HepG2 (cell line): ENCODE measurements at regions not wholly inside any gene's neighbourhood (a gene's known extent, or its start where the extent isn't known, plus 50 kb on each side); places are given as distances from the start of the nearest gene placed in this dataset.

Source experiments
- ATAC-seq: fragments of 200-7000 bp; cut with Tn5 transposase; 3 replicates; pipeline ENCODE4 v1.9.1; 2020; ENCODE audit warnings: mild to moderate bottlenecking, moderate library complexity
- BruUV-seq: library from RNA; stranded (reverse); fragments of 400-500 nt; replicated peaks from 2 replicates; lab custom pipeline; 2021; lab: Mats Ljungman, UMichigan
- CTCF ChIA-PET: fragments of 300-600 bp; formaldehyde crosslinking; extraction: SDS; loops from one replicate; lab custom pipeline; 2021; ENCODE audit warnings: low total read pairs, inconsistent platforms, low intra/inter-chr PET ratio; lab: Yijun Ruan, JAX
- POLR2A ChIA-PET: fragments of 350-600 bp; sonication (Branson Sonifier 250); formaldehyde crosslinking; loops from one replicate; lab custom pipeline; 2020; ENCODE audit warnings: antibody characterized with exemption, inconsistent platforms; lab: Yijun Ruan, JAX
- DNase-seq: peaks from one replicate; pipeline ENCODE4 v3.0.0-alpha.2; 2015; ENCODE audit warnings: low spot score
- FAIRE-seq: peaks from 3 replicates; lab custom pipeline; 2011; peaks lifted over from hg19 to GRCh38; lab: Jason Lieb, UNC
- H2AFZ ChIP-seq: one replicate; pipeline ENCODE4 v1.6.1; 2011; ENCODE audit warnings: low read length, inconsistent platforms
- H3K27ac ChIP-seq: fragments of 300-600 bp; 3 replicates; pipeline ENCODE4 v1.8.0; 2011; ENCODE audit warnings: mixed run types, mild to moderate bottlenecking, mixed read lengths, low read length, inconsistent platforms; ENCODE audit not compliant: insufficient read depth; ENCODE audit errors: extremely low read length
- H3K27me3 ChIP-seq, 2 experiments: fragments of 200-600 bp in 1 of 2; 2 replicates in 1 of 2; 3 replicates in 1 of 2; pipeline versions ENCODE4 v1.6.0 to v1.8.0; 2011; ENCODE audit warnings: low read length in 2 of 2, mild to moderate bottlenecking in 2 of 2, moderate library complexity in 2 of 2, inconsistent platforms in 1 of 2; ENCODE audit not compliant: insufficient read depth in 2 of 2, control insufficient read depth in 1 of 2
- H3K36me3 ChIP-seq, 2 experiments: fragments of 200-600 bp in 1 of 2; replicated peaks in 1 of 2; 2 replicates in 1 of 2; 3 replicates in 1 of 2; pipeline versions ENCODE4 v1.5.1 to v1.8.0; 2011; ENCODE audit warnings: low read length in 2 of 2, inconsistent platforms in 1 of 2; ENCODE audit not compliant: insufficient read depth in 2 of 2, control insufficient read depth in 1 of 2
- H3K4me1 ChIP-seq: 2 replicates; pipeline ENCODE4 v1.5.1; 2012; ENCODE audit warnings: low read length, inconsistent platforms; ENCODE audit not compliant: insufficient read depth
- H3K4me2 ChIP-seq: 2 replicates; pipeline ENCODE4 v1.6.0; 2011; ENCODE audit warnings: low read depth, low read length, inconsistent platforms
- H3K4me3 ChIP-seq, 3 experiments: fragments of 200-600 bp in 1 of 3; sonication (generic), shearing (Covaris generic) in 1 of 3; replicated peaks in 1 of 3; 2 replicates each; pipeline ENCODE4 v1.5.1; 2011 to 2016; ENCODE audit warnings: low read length in 3 of 3, inconsistent platforms in 2 of 3, low read depth in 2 of 3, mild to moderate bottlenecking in 2 of 3, control low read depth in 1 of 3, mixed read lengths in 1 of 3; ENCODE audit not compliant: insufficient read depth in 1 of 3
- H3K79me2 ChIP-seq: one replicate; pipeline ENCODE4 v1.6.1; 2011; ENCODE audit warnings: low read length, inconsistent platforms; ENCODE audit not compliant: insufficient read depth
- H3K9ac ChIP-seq: 2 replicates; pipeline ENCODE4 v1.6.0; 2011; ENCODE audit warnings: mild to moderate bottlenecking, low read depth, low read length, inconsistent platforms; ENCODE audit not compliant: insufficient read depth
- H3K9me3 ChIP-seq: 2 replicates; pipeline ENCODE4 v1.5.1; 2012; ENCODE audit warnings: mild to moderate bottlenecking, low read length
- H4K20me1 ChIP-seq: 2 replicates; pipeline ENCODE4 v1.6.0; 2011; ENCODE audit warnings: inconsistent platforms, mild to moderate bottlenecking, low read length, moderate library complexity; ENCODE audit not compliant: insufficient read depth
- ETV5 ChIP-seq: IDR thresholded peaks from 2 replicates; pipeline ENCODE4 v1.6.1; 2018; ENCODE audit warnings: missing biosample characterization, missing genetic modification reagents, inconsistent platforms, borderline replicate concordance
- HNF4A ChIP-seq: sonication (generic); formaldehyde crosslinking; IDR thresholded peaks from 2 replicates; pipeline ENCODE4 v1.4.0; 2020; ENCODE audit warnings: missing genetic modification reagents
- KLF6 ChIP-seq: IDR thresholded peaks from 2 replicates; pipeline ENCODE4 v1.8.0; 2016; ENCODE audit warnings: missing biosample characterization, missing genetic modification reagents
- PRDM15 ChIP-seq: sonication (generic); formaldehyde crosslinking; IDR thresholded peaks from 2 replicates; pipeline ENCODE4 v1.4.0; 2020; ENCODE audit warnings: missing genetic modification reagents
- RARA ChIP-seq: IDR thresholded peaks from 2 replicates; pipeline ENCODE4 v1.6.1; 2016; ENCODE audit warnings: missing genetic modification reagents, missing compliant biosample characterization
- RFX1 ChIP-seq: fragments of 450-650 bp; IDR thresholded peaks from 2 replicates; pipeline ENCODE4 v1.6.1; 2017
- SRF ChIP-seq: IDR thresholded peaks from 2 replicates; pipeline ENCODE4 v1.6.1; 2011; ENCODE audit warnings: mild to moderate bottlenecking, low read depth, low read length, moderate library complexity
- TARDBP ChIP-seq: sonication (generic); formaldehyde crosslinking; IDR thresholded peaks from 2 replicates; pipeline ENCODE4 v1.8.0; 2022; ENCODE audit warnings: mild to moderate bottlenecking, missing genetic modification reagents
- ZC3H13 ChIP-seq: sonication (generic); formaldehyde crosslinking; IDR thresholded peaks from 2 replicates; pipeline ENCODE4 v1.8.1; 2023; ENCODE audit warnings: mild to moderate bottlenecking, missing genetic modification reagents, moderate library complexity
- ZNF136 ChIP-seq: sonication (generic); formaldehyde crosslinking; IDR thresholded peaks from 2 replicates; pipeline ENCODE4 v1.8.1; 2022; ENCODE audit warnings: low read depth, mild to moderate bottlenecking, moderate library complexity, missing genetic modification reagents
- ZNF512 ChIP-seq: sonication (generic); formaldehyde crosslinking; IDR thresholded peaks from 2 replicates; pipeline ENCODE4 v1.4.0; 2020; ENCODE audit warnings: mild to moderate bottlenecking, missing genetic modification reagents
- ZNF572 ChIP-seq: sonication (generic); formaldehyde crosslinking; IDR thresholded peaks from 2 replicates; pipeline ENCODE4 v1.5.1; 2020; ENCODE audit warnings: mild to moderate bottlenecking, missing genetic modification reagents
- ZNF7 ChIP-seq: IDR thresholded peaks from 2 replicates; pipeline ENCODE4 v1.6.1; 2016; ENCODE audit warnings: missing biosample characterization, missing genetic modification reagents
- ZSCAN21 ChIP-seq: sonication (generic); formaldehyde crosslinking; IDR thresholded peaks from 2 replicates; pipeline ENCODE4 v1.8.0; 2022; ENCODE audit warnings: mild to moderate bottlenecking, missing genetic modification reagents, moderate library complexity, borderline replicate concordance
- WGBS: methylation state at CpG from one replicate; pipeline ENCODE4 v1.1.6; 2017; ENCODE audit warnings: low lambda C conversion rate; 5-methylcytosine and 5-hydroxymethylcytosine counted together
- in situ Hi-C: cut with HindIII; loops from 2 replicates; pipeline ENCODE4 v1.10.0; 2017; ENCODE audit warnings: low pct_unique_long_range_greater_than_20kb; ENCODE audit not compliant: extremely low pct_ligation_motif_present
- intact Hi-C: fragments of 100-400 bp; cut with micrococcal nuclease; formaldehyde crosslinking; loops from one replicate; pipeline ENCODE4 v1.10.0; 2022; ENCODE audit not compliant: unreplicated experiment

DNA sequence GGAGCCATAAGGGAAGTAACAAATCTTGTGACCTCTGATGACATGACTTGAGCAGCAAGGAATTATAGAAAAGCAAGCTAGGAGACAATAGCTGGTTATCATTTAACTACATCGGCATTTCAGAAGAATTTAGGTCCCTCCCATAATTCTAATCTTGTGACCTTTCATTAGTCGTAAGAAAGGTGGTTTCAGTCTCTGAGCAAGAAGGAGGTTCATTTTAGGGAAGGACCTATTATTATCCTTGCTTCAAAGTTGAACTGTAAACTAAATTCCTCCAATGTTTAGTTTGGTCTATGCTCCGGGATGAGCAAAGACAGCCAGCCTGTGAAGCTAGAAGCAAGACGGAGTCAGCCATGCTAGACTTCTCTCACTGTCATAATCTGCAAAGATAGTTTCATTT lies 159.6 kb downstream of the SLC16A9 start:
- Histone ChIP-seq H2AFZ (no peak overlapping the region), H3K27ac (no peak overlapping the region), H3K9me3 (no peaks in the 10 kb centered on the region)
- TF ChIP-seq ZNF7 (no peak), ZNF512 (CRISPR knock-in tag) (no peak), ZC3H13 (CRISPR knock-in tag) (no peak), TARDBP (CRISPR knock-in tag) (no peak), PRDM15 (CRISPR knock-in tag) (no peak), ZNF136 (CRISPR knock-in tag) (no peak), ZSCAN21 (CRISPR knock-in tag) (no peak), SRF (no peak), HNF4A (CRISPR knock-in tag) (no peak), RARA (CRISPR knock-in tag) (no peak), KLF6 (CRISPR knock-in tag) (no peak), RFX1 (no peak), ETV5 (CRISPR knock-in tag) (no peak), ZNF572 (CRISPR knock-in tag) (no peak)
- TF ChIP-seq, all 625 proteins: peak for 0
- DNase-seq (no peak), FAIRE-seq (no peak), ATAC-seq (no peak)
- H3K4me3 ChIP-seq, result no peak overlapping the region
- no peak overlapping the region for H3K4me2 ChIP-seq
- CTCF ChIA-PET, result no interaction called here
- POLR2A ChIA-PET, result no interaction called here
- no peaks in the 10 kb centered on the region for H3K27me3 ChIP-seq
- intact Hi-C loops, result no loop called here
- in situ Hi-C loops, result no loop called here
- no peaks in the 10 kb centered on the region for H4K20me1 ChIP-seq
- WGBS, result 1% methylated on average over 4 of the region's 4 CpGs
- BruUV-seq, result no TSS peak
- no peaks in the 10 kb centered on the region for H3K79me2 ChIP-seq
- no peaks in the 10 kb centered on the region for H3K4me1 ChIP-seq
- H3K9ac ChIP-seq, result no peak overlapping the region
- no peaks in the 10 kb centered on the region for H3K36me3 ChIP-seq
